Lower leg skin (tissue), 4 donors: ENCODE measurements at regions not wholly inside any gene's neighbourhood (a gene's known extent, or its start where the extent isn't known, plus 50 kb on each side); places are given as distances from the start of the nearest gene placed in this dataset.

Source experiments
- DNase-seq, 2 donors: peaks; one replicate each; pipeline ENCODE4 v3.0.0-alpha.2; 2019; ENCODE audit warnings: low spot score in 2 of 2
- H3K4me3 ChIP-seq: fragments of 200-600 bp; sonication (generic); 2 replicates; pipeline ENCODE4 v1.5.1; 2017; ENCODE audit warnings: mild to moderate bottlenecking, low read depth; ENCODE audit not compliant: poor library complexity, severe bottlenecking
- POLR2A ChIP-seq, 2 donors: fragments of 450-650 bp; IDR thresholded peaks; one replicate each; pipeline ENCODE4 v1.6.1; 2016 to 2017; ENCODE audit warnings: antibody characterized with exemption in 2 of 2, mild to moderate bottlenecking in 1 of 2, moderate library complexity in 1 of 2
- WGBS, 2 donors: methylation state at CpG; one replicate each; pipeline ENCODE4 v1.1.5; 2018; 5-methylcytosine and 5-hydroxymethylcytosine counted together
- intact Hi-C: fragments of 100-400 bp; cut with DNase I; formaldehyde crosslinking; loops from one replicate; pipeline ENCODE4 v1.15.0; 2023; ENCODE audit warnings: low total_unique reads
- TF ChIP-seq, protein P1 (sequence below), 3 donors: fragments of 450-650 bp; IDR thresholded peaks; one replicate each; pipeline ENCODE4 v1.5.1; 2016; ENCODE audit warnings: antibody characterized with exemption in 3 of 3, mild to moderate bottlenecking in 3 of 3, moderate library complexity in 2 of 3

DNA sequence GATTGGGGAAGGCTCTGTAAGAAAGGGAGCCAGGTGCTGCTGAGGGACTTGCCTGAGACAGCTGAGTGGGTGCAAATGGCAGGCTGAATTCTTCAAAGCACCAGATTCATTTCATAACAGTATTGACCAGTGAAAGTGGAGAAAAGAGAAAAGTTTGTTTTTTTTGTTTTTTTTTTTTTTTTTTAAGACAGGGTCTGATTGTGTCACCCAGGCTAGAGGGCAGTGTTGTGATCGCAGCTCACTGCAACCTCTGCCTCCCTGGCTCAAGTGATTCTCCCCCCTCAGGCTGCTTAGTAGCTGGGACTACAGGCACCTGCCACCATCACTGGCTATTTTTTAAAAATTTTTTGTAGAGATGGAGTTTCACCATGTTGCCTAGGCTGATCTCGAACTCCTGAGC is 494.0 kb downstream of the MIAT start:
- no peak for TF ChIP-seq POLR2A (IDR thresholded peaks at IDR 0.05)
- TF ChIP-seq, protein P1, sequence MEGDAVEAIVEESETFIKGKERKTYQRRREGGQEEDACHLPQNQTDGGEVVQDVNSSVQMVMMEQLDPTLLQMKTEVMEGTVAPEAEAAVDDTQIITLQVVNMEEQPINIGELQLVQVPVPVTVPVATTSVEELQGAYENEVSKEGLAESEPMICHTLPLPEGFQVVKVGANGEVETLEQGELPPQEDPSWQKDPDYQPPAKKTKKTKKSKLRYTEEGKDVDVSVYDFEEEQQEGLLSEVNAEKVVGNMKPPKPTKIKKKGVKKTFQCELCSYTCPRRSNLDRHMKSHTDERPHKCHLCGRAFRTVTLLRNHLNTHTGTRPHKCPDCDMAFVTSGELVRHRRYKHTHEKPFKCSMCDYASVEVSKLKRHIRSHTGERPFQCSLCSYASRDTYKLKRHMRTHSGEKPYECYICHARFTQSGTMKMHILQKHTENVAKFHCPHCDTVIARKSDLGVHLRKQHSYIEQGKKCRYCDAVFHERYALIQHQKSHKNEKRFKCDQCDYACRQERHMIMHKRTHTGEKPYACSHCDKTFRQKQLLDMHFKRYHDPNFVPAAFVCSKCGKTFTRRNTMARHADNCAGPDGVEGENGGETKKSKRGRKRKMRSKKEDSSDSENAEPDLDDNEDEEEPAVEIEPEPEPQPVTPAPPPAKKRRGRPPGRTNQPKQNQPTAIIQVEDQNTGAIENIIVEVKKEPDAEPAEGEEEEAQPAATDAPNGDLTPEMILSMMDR (IDR thresholded peaks at IDR 0.05): no peak
- DNase-seq: no peak
- intact Hi-C loops: no loop called here
- no peak overlapping the region for H3K4me3 ChIP-seq
- WGBS, 2 donors: 63 to 78% methylated on average over 2 of the region's 2 CpGs

DNA sequence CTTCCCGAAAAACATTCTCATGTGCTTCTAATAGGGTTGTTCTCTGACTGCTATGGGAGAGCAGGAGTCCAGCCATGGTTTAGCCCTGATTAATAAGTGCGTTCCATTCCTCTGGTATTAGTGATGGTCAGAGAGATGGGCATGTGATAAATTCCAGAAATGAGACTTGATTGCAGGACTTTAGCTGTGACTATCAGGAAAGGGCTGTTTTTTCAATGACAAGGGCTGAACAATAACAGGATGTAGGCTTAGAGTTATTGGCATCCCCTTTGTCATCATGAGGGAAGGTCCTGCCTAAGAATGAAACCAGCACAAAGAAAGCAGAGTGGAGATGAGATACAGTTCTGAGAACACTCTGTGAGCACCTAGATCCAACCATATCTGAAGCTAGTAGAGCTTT is 494.6 kb downstream of the MIAT start:
- no peak for TF ChIP-seq POLR2A (IDR thresholded peaks at IDR 0.05)
- TF ChIP-seq, protein P1 (IDR thresholded peaks at IDR 0.05): no peak
- DNase-seq: no peak
- intact Hi-C loops: no loop called here
- 86 to 91% methylated on average over 2 of the region's 2 CpGs for WGBS, 2 donors
- H3K4me3 ChIP-seq: no peak overlapping the region

DNA sequence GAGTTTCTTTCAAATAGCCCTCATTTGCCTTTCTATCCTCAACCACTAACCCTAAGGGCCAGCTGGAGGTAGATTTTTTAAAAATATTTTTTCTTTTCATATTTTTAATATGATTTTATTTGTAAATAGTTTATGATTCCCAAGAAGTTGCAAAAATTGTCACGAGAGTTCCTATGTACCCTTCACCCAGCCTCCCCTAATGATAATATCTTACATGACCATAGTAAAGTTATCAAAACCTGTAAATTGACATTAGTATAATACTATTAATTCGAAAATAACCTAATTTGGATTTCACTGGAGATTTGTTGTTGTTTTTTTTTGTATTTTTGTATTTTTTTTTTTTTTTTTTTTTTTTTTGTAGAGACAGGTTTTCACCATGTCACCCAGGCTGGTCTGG is 495.5 kb downstream of the MIAT start:
- 76 to 80% methylated on average over 2 of the region's 2 CpGs for WGBS, 2 donors

DNA sequence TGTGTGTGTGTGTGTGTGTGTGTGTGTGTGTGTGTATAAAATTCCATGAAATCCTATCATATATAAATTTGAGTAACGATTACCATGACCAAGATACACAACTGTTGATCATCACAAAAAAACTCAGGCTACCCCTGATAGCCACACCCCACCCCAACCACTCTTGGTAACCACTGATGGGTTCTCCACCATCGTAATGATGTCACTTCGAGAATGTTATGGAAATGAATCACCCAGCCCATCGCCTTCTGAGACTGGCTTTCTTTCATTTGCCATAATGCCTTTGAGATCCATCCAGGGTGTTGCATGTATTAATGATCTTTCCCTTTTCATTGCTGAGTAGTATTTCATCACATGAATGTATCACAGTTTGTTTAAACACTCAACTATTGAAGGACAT is 496.0 kb downstream of the MIAT start:
- no peak for TF ChIP-seq POLR2A (IDR thresholded peaks at IDR 0.05)
- TF ChIP-seq, protein P1 (IDR thresholded peaks at IDR 0.05): no peak
- no peak for DNase-seq
- H3K4me3 ChIP-seq: no peak overlapping the region
- intact Hi-C loops: no loop called here
- 98 to 99% methylated on average over 4 of the region's 4 CpGs for WGBS, 2 donors

More for the DNA sequence above, 495.5 kb downstream of the MIAT start:
- intact Hi-C loops: no loop called here
- H3K4me3 ChIP-seq: no peak overlapping the region
- TF ChIP-seq, protein P1 (IDR thresholded peaks at IDR 0.05): no peak
- no peak for TF ChIP-seq POLR2A (IDR thresholded peaks at IDR 0.05)
- DNase-seq: no peak

DNA sequence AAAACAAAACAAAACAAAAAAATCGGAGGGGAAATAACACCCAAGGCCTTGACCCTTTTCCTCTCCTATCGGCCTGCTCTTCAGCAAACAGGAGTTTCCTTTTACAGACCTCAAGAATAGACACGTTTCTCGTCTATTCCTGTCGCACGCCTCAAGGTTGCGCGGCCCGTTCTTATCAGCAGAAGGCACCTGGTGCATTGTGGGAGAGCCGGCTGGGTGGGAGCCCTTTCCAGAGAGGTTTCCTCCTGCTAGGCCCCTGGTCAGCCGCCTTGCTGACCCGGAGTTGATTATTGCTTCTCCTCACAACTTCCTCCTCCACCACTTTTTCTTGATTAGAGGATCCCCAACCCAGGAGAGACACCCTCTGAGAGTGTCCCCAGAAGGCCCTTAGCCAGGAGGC is 497.3 kb downstream of the MIAT start:
- intact Hi-C loops: no loop called here
- WGBS, 2 donors: 42 to 49% methylated on average over 12 of the region's 12 CpGs

More for the DNA sequence above, 497.3 kb downstream of the MIAT start:
- no peak overlapping the region for H3K4me3 ChIP-seq
- TF ChIP-seq, protein P1 (IDR thresholded peaks at IDR 0.05): no peak
- no peak for TF ChIP-seq POLR2A (IDR thresholded peaks at IDR 0.05)
- peak in 1 of 2 donors; percentile 50 for DNase-seq
